ENCODE measurements at regions not wholly inside any gene's neighbourhood (a gene's known extent, or its start where the extent isn't known, plus 50 kb on each side); places are given as distances from the start of the nearest gene placed in this dataset.

- intact Hi-C loops (cut with micrococcal nuclease; ENCODE audit: unreplicated experiment) (no loop called here), in situ Hi-C loops (cut with HindIII; ENCODE audit: low pct_unique_long_range_greater_than_20kb, low sequenced_read_pairs) (no loop called here)
- Histone ChIP-seq H3K27me3 (ENCODE audit: control insufficient read depth, insufficient read depth, low read length) (no peaks in the 10 kb centered on the region), H3K4me3 (ENCODE audit: low read depth in 2 of 2, low read length in 2 of 2) (no peak overlapping the region), H3K36me3 (ENCODE audit: control insufficient read depth, insufficient read depth, low read length) (no peaks in the 10 kb centered on the region), H3K27ac (ENCODE audit: low read length) (no peak overlapping the region), H3K4me1 (ENCODE audit: control insufficient read depth, insufficient read depth, low read length) (no peaks in the 10 kb centered on the region), H3K9me3 (ENCODE audit: control insufficient read depth, insufficient read depth, low read depth, low read length) (no peaks in the 10 kb centered on the region)
- ChIA-PET CTCF (no interaction called here), POLR2A (no interaction called here)
- no peak for ATAC-seq
- no peak for DNase-seq (ENCODE audit: low read depth, low spot score)
- BruUV-seq (replicated peaks), result no TSS peak
- TF ChIP-seq REST (IDR thresholded peaks at IDR 0.05; ENCODE audit: insufficient read depth in 1 of 2, low read depth in 2 of 2, low read length in 1 of 2), result no peak
- no peak for TF ChIP-seq POLR2AphosphoS5 (IDR thresholded peaks at IDR 0.05; ENCODE audit: low read depth, low read length)
- no peak for TF ChIP-seq CTCF (IDR thresholded peaks at IDR 0.05)
- TF ChIP-seq TCF7L2 (IDR thresholded peaks at IDR 0.05; ENCODE audit: low read depth, low read length), result no peak
- no peak for TF ChIP-seq SIN3A (IDR thresholded peaks at IDR 0.05; ENCODE audit: borderline replicate concordance, insufficient read depth, low read depth, low read length)
These were observed 246.6 kb upstream of the AJAP1 start for GRCh38 chr1:4407851-4408250.

DNA sequence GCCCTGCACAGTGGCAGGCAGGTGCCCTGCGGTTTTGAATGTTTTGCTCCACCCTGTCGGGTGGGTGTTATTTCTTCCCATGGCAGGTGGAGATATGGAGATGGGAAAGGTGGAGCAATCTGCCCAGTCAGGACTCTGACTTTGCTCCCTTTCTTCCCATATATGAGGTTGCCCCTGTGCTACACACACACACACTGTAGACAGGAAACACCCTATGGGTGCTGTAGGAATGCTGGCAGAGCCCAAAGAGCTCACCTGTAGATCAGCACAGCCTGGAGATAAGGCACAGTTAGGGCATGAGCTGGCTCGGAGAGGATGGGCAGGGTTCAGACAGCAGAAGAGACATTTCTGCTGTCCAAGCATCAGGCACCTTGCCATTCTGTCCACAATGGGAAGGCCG, 246.0 kb upstream of the AJAP1 start:
- no peak for DNase-seq (ENCODE audit: low read depth, low spot score)
- intact Hi-C loops (cut with micrococcal nuclease; ENCODE audit: unreplicated experiment), result no loop called here
- no TSS peak for BruUV-seq (replicated peaks)
- CTCF ChIA-PET, result no interaction called here
- TF ChIP-seq TCF7L2 (IDR thresholded peaks at IDR 0.05; ENCODE audit: low read depth, low read length) (no peak), CTCF (IDR thresholded peaks at IDR 0.05) (no peak), SIN3A (IDR thresholded peaks at IDR 0.05; ENCODE audit: borderline replicate concordance, insufficient read depth, low read depth, low read length) (no peak), POLR2AphosphoS5 (IDR thresholded peaks at IDR 0.05; ENCODE audit: low read depth, low read length) (no peak), REST (IDR thresholded peaks at IDR 0.05; ENCODE audit: insufficient read depth in 1 of 2, low read depth in 2 of 2, low read length in 1 of 2) (no peak)
- no peaks in the 10 kb centered on the region for H3K4me1 ChIP-seq (ENCODE audit: control insufficient read depth, insufficient read depth, low read length)
- no peak overlapping the region for H3K4me3 ChIP-seq (ENCODE audit: low read depth in 2 of 2, low read length in 2 of 2)
- ATAC-seq, result no peak
- POLR2A ChIA-PET, result no interaction called here
- no peak overlapping the region for H3K27ac ChIP-seq (ENCODE audit: low read length)
- no peaks in the 10 kb centered on the region for H3K9me3 ChIP-seq (ENCODE audit: control insufficient read depth, insufficient read depth, low read depth, low read length)
- H3K36me3 ChIP-seq (ENCODE audit: control insufficient read depth, insufficient read depth, low read length), result no peaks in the 10 kb centered on the region
- no peaks in the 10 kb centered on the region for H3K27me3 ChIP-seq (ENCODE audit: control insufficient read depth, insufficient read depth, low read length)
- in situ Hi-C loops (cut with HindIII; ENCODE audit: low pct_unique_long_range_greater_than_20kb, low sequenced_read_pairs), result no loop called here

All from Panc1 (cell line).